PC-9 (cell line): ENCODE measurements at regions not wholly inside any gene's neighbourhood (a gene's known extent, or its start where the extent isn't known, plus 50 kb on each side); places are given as distances from the start of the nearest gene placed in this dataset.

Experiments used
- BruUV-seq: library from RNA; stranded (reverse); fragments of 400-500 nt; replicated peaks from 2 replicates; lab custom pipeline; 2021; lab: Mats Ljungman, UMichigan
- CTCF ChIA-PET: fragments of 300-600 bp; sonication (Branson Sonifier 250); formaldehyde crosslinking; loops from one replicate; lab custom pipeline; 2022; ENCODE audit warnings: antibody characterized with exemption; lab: Charles Lee
- POLR2A ChIA-PET: fragments of 300-600 bp; sonication (Branson Sonifier 250); formaldehyde crosslinking; loops from one replicate; lab custom pipeline; 2022; ENCODE audit warnings: antibody characterized with exemption; ENCODE audit not compliant: unreplicated experiment; lab: Charles Lee
- DNase-seq, 2 experiments: peaks; one replicate each; pipeline versions ENCODE4 v3.0.0 to v3.0.0-alpha.2; 2015 to 2022; ENCODE audit warnings: mixed read lengths in 1 of 2
- H2AFZ ChIP-seq: fragments of 200-600 bp; sonication (generic); 2 replicates; pipeline ENCODE4 v1.8.1; 2017; ENCODE audit warnings: antibody characterized with exemption
- H3F3A ChIP-seq: fragments of 200-600 bp; sonication (generic); 2 replicates; pipeline ENCODE4 v1.8.1; 2017; ENCODE audit warnings: antibody characterized with exemption, mild to moderate bottlenecking, low read depth; ENCODE audit not compliant: insufficient read depth
- H3K27ac ChIP-seq: fragments of 200-600 bp; sonication (generic); 2 replicates; pipeline ENCODE4 v1.6.1; 2016; ENCODE audit warnings: mixed run types
- H3K27me3 ChIP-seq: fragments of 200-600 bp; sonication (generic); 2 replicates; pipeline ENCODE4 v1.6.1; 2016; ENCODE audit warnings: low read depth, mixed run types; ENCODE audit not compliant: insufficient read depth
- H3K36me3 ChIP-seq: fragments of 200-600 bp; sonication (generic); 2 replicates; pipeline ENCODE4 v1.6.1; 2016; ENCODE audit warnings: low read depth, mixed run types
- H3K4me1 ChIP-seq: fragments of 200-600 bp; sonication (generic); replicated peaks from 2 replicates; pipeline ENCODE4 v1.6.1; 2016; ENCODE audit warnings: mixed run types; ENCODE audit not compliant: insufficient read depth
- H3K4me2 ChIP-seq: fragments of 200-600 bp; sonication (generic); 2 replicates; pipeline ENCODE4 v1.6.1; 2017; ENCODE audit warnings: mixed run types
- H3K4me3 ChIP-seq: fragments of 200-600 bp; sonication (generic); 2 replicates; pipeline ENCODE4 v1.6.1; 2016; ENCODE audit warnings: mixed run types
- H3K79me2 ChIP-seq: fragments of 200-600 bp; sonication (generic); 2 replicates; pipeline ENCODE4 v1.6.1; 2017; ENCODE audit warnings: low read depth, mixed run types
- H3K9me2 ChIP-seq: fragments of 200-600 bp; sonication (generic); 2 replicates; pipeline ENCODE4 v1.8.1; 2017; ENCODE audit warnings: mild to moderate bottlenecking; ENCODE audit not compliant: insufficient read depth
- H3K9me3 ChIP-seq: fragments of 200-600 bp; sonication (generic); 2 replicates; pipeline ENCODE4 v1.8.1; 2016; ENCODE audit warnings: low read depth; ENCODE audit not compliant: insufficient read depth
- H4K20me1 ChIP-seq: fragments of 200-600 bp; sonication (generic); 2 replicates; pipeline ENCODE4 v1.8.1; 2017; ENCODE audit not compliant: insufficient read depth
- CTCF ChIP-seq: fragments of 200-600 bp; sonication (generic); conservative IDR thresholded peaks from 2 replicates; pipeline ENCODE4 v1.6.1; 2017; ENCODE audit warnings: mixed run types, antibody characterized with exemption, mild to moderate bottlenecking, moderate library complexity
- EZH2 ChIP-seq: fragments of 200-600 bp; sonication (generic); IDR thresholded peaks from 2 replicates; pipeline ENCODE4 v1.8.0; 2017; ENCODE audit warnings: antibody characterized with exemption, low read depth
- intact Hi-C: fragments of 100-400 bp; cut with micrococcal nuclease; formaldehyde crosslinking; loops from one replicate; pipeline ENCODE4 v1.10.0; 2022; ENCODE audit not compliant: unreplicated experiment

GRCh38 chr10:101289541-101289940 is 60.3 kb upstream of the LBX1 start:
- no TSS peak for BruUV-seq
- intact Hi-C loops, result no loop called here
- no peaks in the 10 kb centered on the region for H3K4me1 ChIP-seq
- peaks cover 17% of the 10 kb centered on the region; the same call in 1 of the 2 replicates for H3K27me3 ChIP-seq
- H3K36me3 ChIP-seq, result no peaks in the 10 kb centered on the region
- H3K9me2 ChIP-seq, result no peaks in the 10 kb centered on the region
- H3K4me2 ChIP-seq, result no peak overlapping the region
- H3K9me3 ChIP-seq, result no peaks in the 10 kb centered on the region
- POLR2A ChIA-PET, result interaction anchor here (0.5 to 0.6 kb wide), 2 partner anchors 30 to 65 kb away, joined by 3 to 4 read pairs; partner anchors contain the start of gene BTRC
- H3K27ac ChIP-seq, result no peak overlapping the region
- TF ChIP-seq CTCF (no peak), EZH2 (no peak)
- H3K79me2 ChIP-seq, result no peaks in the 10 kb centered on the region
- no peak overlapping the region for H2AFZ ChIP-seq
- DNase-seq, result no peak
- no peaks in the 10 kb centered on the region for H3F3A ChIP-seq
- no peak overlapping the region for H3K4me3 ChIP-seq
- CTCF ChIA-PET, result interaction anchor here (0.6 to 0.7 kb wide), 2 partner anchors 148 to 325 kb away, joined by 3 to 6 read pairs; no protein-coding TSS in a partner anchor
- H4K20me1 ChIP-seq, result no peaks in the 10 kb centered on the region

- no peak overlapping the region for H2AFZ ChIP-seq
- peaks cover 17% of the 10 kb centered on the region for H3K27me3 ChIP-seq
- TF ChIP-seq CTCF (no peak), EZH2 (no peak)
- H3K36me3 ChIP-seq, result no peaks in the 10 kb centered on the region
- H3K4me1 ChIP-seq, result no peaks in the 10 kb centered on the region
- intact Hi-C loops, result loop anchor here (5.0 kb wide), 1 partner anchor 73 kb away; no protein-coding TSS in a partner anchor
- H3K27ac ChIP-seq, result no peak overlapping the region
- H3K4me3 ChIP-seq, result no peak overlapping the region
- H3K9me2 ChIP-seq, result no peaks in the 10 kb centered on the region
- no peaks in the 10 kb centered on the region for H3F3A ChIP-seq
- POLR2A ChIA-PET, result interaction anchor here (0.6 kb wide), 1 partner anchor 776 kb away, joined by 3 read pairs; no protein-coding TSS in a partner anchor
- DNase-seq, result no peak
- no TSS peak for BruUV-seq
- CTCF ChIA-PET, result no interaction called here
- H3K79me2 ChIP-seq, result no peaks in the 10 kb centered on the region
- H3K4me2 ChIP-seq, result no peak overlapping the region
- no peaks in the 10 kb centered on the region for H3K9me3 ChIP-seq
- H4K20me1 ChIP-seq, result no peaks in the 10 kb centered on the region
Observed at GRCh38 chr10:101290431-101290830, 61.2 kb upstream of the LBX1 start.

DNA sequence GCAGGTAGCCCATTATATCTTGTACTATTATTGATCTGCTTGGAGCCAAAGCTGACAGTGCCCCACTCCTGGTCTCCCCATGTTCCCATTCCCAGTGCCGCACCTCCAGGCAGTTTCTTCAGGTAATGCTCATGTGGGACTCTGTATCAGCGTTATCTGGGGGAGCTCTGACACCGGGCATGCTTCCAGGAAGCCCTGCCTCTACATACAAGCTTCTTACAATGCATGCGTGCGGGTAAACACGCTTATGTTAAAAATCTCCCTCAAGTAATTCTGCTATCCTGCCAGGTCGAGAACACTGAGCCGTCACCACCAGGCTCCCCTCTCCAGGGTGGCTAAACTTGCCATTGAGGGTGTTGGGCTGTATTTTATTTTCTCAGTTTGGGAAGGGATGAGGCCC is 61.6 kb upstream of the LBX1 start:
- no peaks in the 10 kb centered on the region for H3K9me2 ChIP-seq
- intact Hi-C loops, result loop anchor here (5.0 kb wide), 1 partner anchor 74 kb away; no protein-coding TSS in a partner anchor
- TF ChIP-seq EZH2 (no peak), CTCF (no peak)
- POLR2A ChIA-PET, result interaction anchor here (0.6 kb wide), 1 partner anchor 776 kb away, joined by 3 read pairs; no protein-coding TSS in a partner anchor
- no peak overlapping the region for H3K4me3 ChIP-seq
- no peaks in the 10 kb centered on the region for H3K36me3 ChIP-seq
- DNase-seq, result no peak
- peaks cover 17% of the 10 kb centered on the region for H3K27me3 ChIP-seq
- H3K4me1 ChIP-seq, result no peaks in the 10 kb centered on the region
- no peaks in the 10 kb centered on the region for H3F3A ChIP-seq
- H3K4me2 ChIP-seq, result no peak overlapping the region
- no peak overlapping the region for H3K27ac ChIP-seq
- no peaks in the 10 kb centered on the region for H3K9me3 ChIP-seq
- H3K79me2 ChIP-seq, result no peaks in the 10 kb centered on the region
- no TSS peak for BruUV-seq
- H4K20me1 ChIP-seq, result no peaks in the 10 kb centered on the region
- H2AFZ ChIP-seq, result no peak overlapping the region
- CTCF ChIA-PET, result no interaction called here
